Upper lobe of left lung (tissue), 6 donors: ENCODE measurements at regions not wholly inside any gene's neighbourhood (a gene's known extent, or its start where the extent isn't known, plus 50 kb on each side); places are given as distances from the start of the nearest gene placed in this dataset.

Experiments used
- ATAC-seq, 2 donors: fragments of 200-7000 bp; cut with Tn5 transposase; one replicate each; pipeline ENCODE4 v1.9.1; 2022; ENCODE audit warnings: mild to moderate bottlenecking in 2 of 2, moderate library complexity in 2 of 2; ENCODE audit not compliant: low FRiP score in 2 of 2
- DNase-seq, 2 donors: peaks; one replicate each; pipeline ENCODE4 v3.0.0-alpha.2; 2019 to 2020
- H3K27ac ChIP-seq, 4 donors: fragments of 200-600 bp; sonication (generic); one replicate each; pipeline ENCODE4 v1.5.1; 2016 to 2019
- H3K27me3 ChIP-seq, 4 donors: fragments of 200-600 bp; sonication (generic); one replicate each; pipeline ENCODE4 v1.5.1; 2017 to 2019
- H3K36me3 ChIP-seq, 4 donors: fragments of 200-600 bp; sonication (generic); one replicate each; pipeline ENCODE4 v1.5.1; 2016 to 2019
- H3K4me1 ChIP-seq, 4 donors: fragments of 200-600 bp; sonication (generic); one replicate each; pipeline ENCODE4 v1.5.1; 2018 to 2019
- H3K4me3 ChIP-seq, 4 donors: fragments of 200-600 bp; sonication (generic); one replicate each; pipeline ENCODE4 v1.5.1; 2017 to 2019; ENCODE audit warnings: mild to moderate bottlenecking in 2 of 4, moderate library complexity in 1 of 4
- H3K9me3 ChIP-seq, 4 donors: fragments of 200-600 bp; sonication (generic); one replicate each; pipeline ENCODE4 v1.5.1; 2018 to 2019
- CTCF ChIP-seq, 6 experiments: fragments of 450-650 bp in 4 of 6; fragments of 200-600 bp in 2 of 6; sonication (generic) in 2 of 6; IDR thresholded peaks; one replicate each; pipeline ENCODE4 v1.5.1; 2016 to 2019; ENCODE audit warnings: antibody characterized with exemption in 6 of 6
- EP300 ChIP-seq, 4 donors: sonication (generic); formaldehyde crosslinking; IDR thresholded peaks; one replicate each; pipeline ENCODE4 v1.5.1; 2017; ENCODE audit warnings: antibody characterized with exemption in 4 of 4, control low read depth in 2 of 4
- POLR2A ChIP-seq, 4 donors: fragments of 450-650 bp; IDR thresholded peaks; one replicate each; pipeline ENCODE4 v1.5.1; 2016 to 2017; ENCODE audit warnings: antibody characterized with exemption in 4 of 4, mild to moderate bottlenecking in 2 of 4
- POLR2AphosphoS5 ChIP-seq, 2 donors: sonication (generic); formaldehyde crosslinking; IDR thresholded peaks; one replicate each; pipeline ENCODE4 v1.5.1; 2017; ENCODE audit warnings: antibody characterized with exemption in 2 of 2
- WGBS, 2 donors: methylation state at CpG; one replicate each; pipeline ENCODE4 v1.1.5; 2017 to 2018; 5-methylcytosine and 5-hydroxymethylcytosine counted together
- donor health status: DM: no; HTN: no; CAD: no; lungs with moderate emphysema.
- donor health status: DM: no; HTN: yes; CAD: no; lungs with severe emphysema.

- TF ChIP-seq CTCF (IDR thresholded peaks at IDR 0.05), result no peak
- TF ChIP-seq EP300 (IDR thresholded peaks at IDR 0.05), result no peak
- TF ChIP-seq POLR2A (IDR thresholded peaks at IDR 0.05), result no peak
- no peak for TF ChIP-seq POLR2AphosphoS5 (IDR thresholded peaks at IDR 0.05)
- 94% methylated on average over 1 of the region's 1 CpG for WGBS, 2 donors
- no peaks in the 10 kb centered on the region for H3K4me1 ChIP-seq
- H3K27ac ChIP-seq, result no peak overlapping the region
- no peak overlapping the region for H3K4me3 ChIP-seq
- H3K27me3 ChIP-seq, result no peaks in the 10 kb centered on the region
- no peaks in the 10 kb centered on the region for H3K9me3 ChIP-seq
- no peaks in the 10 kb centered on the region for H3K36me3 ChIP-seq
- DNase-seq (no peak), ATAC-seq (no peak)
Measured at GRCh38 chr5:143610946-143611345, 201.0 kb upstream of the HMHB1 start.

GRCh38 chr5:143606043-143606752 lies 202.7 kb upstream of the NR3C1 start:
- no peaks in the 10 kb centered on the region for H3K9me3 ChIP-seq
- DNase-seq, result no peak
- H3K27ac ChIP-seq, result peak overlapping the region in 3 of 4 donors; percentile 20 to 27 (median 23)

GRCh38 chr5:143605403-143606005 lies 202.0 kb upstream of the NR3C1 start:
- 37 to 51% methylated on average over 4 of the region's 4 CpGs for WGBS, 2 donors
- Histone ChIP-seq H3K4me1 (peaks cover 0 to 5% (median 0%) of the 10 kb centered on the region in 4 donors), H3K36me3 (no peaks in the 10 kb centered on the region), H3K27me3 (no peaks in the 10 kb centered on the region), H3K4me3 (no peak overlapping the region), H3K27ac (peak overlapping the region in 3 of 4 donors; percentile 20 to 27 (median 23)), H3K9me3 (no peaks in the 10 kb centered on the region)
- TF ChIP-seq POLR2A (IDR thresholded peaks at IDR 0.05), result peak in 1 of 4 donors; percentile 14
- no peak for TF ChIP-seq EP300 (IDR thresholded peaks at IDR 0.05)
- TF ChIP-seq POLR2AphosphoS5 (IDR thresholded peaks at IDR 0.05), result peak in 1 of 2 donors; percentile 35
- ATAC-seq, result peak; percentile 46 to 86
- DNase-seq, result peak in 1 of 2 donors; percentile 49

More at GRCh38 chr5:143606043-143606752, 202.7 kb upstream of the NR3C1 start:
- no peak overlapping the region for H3K4me3 ChIP-seq
- H3K27me3 ChIP-seq, result no peaks in the 10 kb centered on the region
- no peaks in the 10 kb centered on the region for H3K36me3 ChIP-seq
- ATAC-seq, result no peak
- peaks cover 0 to 5% (median 0%) of the 10 kb centered on the region in 4 donors for H3K4me1 ChIP-seq
- TF ChIP-seq EP300 (IDR thresholded peaks at IDR 0.05) (no peak), POLR2A (IDR thresholded peaks at IDR 0.05) (no peak), POLR2AphosphoS5 (IDR thresholded peaks at IDR 0.05) (no peak), CTCF (IDR thresholded peaks at IDR 0.05) (no peak)
- 65% methylated on average over 5 of the region's 5 CpGs for WGBS, 2 donors

GRCh38 chr5:143601917-143602333 lies 198.4 kb upstream of the NR3C1 start:
- no peaks in the 10 kb centered on the region for H3K27me3 ChIP-seq
- DNase-seq, result peak in 1 of 2 donors; percentile 28
- H3K36me3 ChIP-seq, result no peaks in the 10 kb centered on the region
- WGBS, 2 donors, result 78 to 79% methylated on average over 4 of the region's 4 CpGs
- peak in 1 of 4 donors; percentile 32 for TF ChIP-seq EP300 (IDR thresholded peaks at IDR 0.05)
- TF ChIP-seq POLR2AphosphoS5 (IDR thresholded peaks at IDR 0.05), result no peak
- H3K4me1 ChIP-seq, result peaks cover 0 to 5% (median 0%) of the 10 kb centered on the region in 4 donors
- peak in 1 of 2 donors; percentile 30 for ATAC-seq
- no peak overlapping the region for H3K27ac ChIP-seq
- H3K9me3 ChIP-seq, result no peaks in the 10 kb centered on the region
- no peak overlapping the region for H3K4me3 ChIP-seq

- ATAC-seq (no peak), DNase-seq (no peak)
- 86 to 91% methylated on average over 3 to 6 of the region's 6 CpGs for WGBS, 2 donors
- Histone ChIP-seq H3K4me3 (no peak overlapping the region), H3K27me3 (no peaks in the 10 kb centered on the region), H3K27ac (peak overlapping the region in 1 of 4 donors; percentile 8), H3K4me1 (peaks cover 0 to 5% (median 0%) of the 10 kb centered on the region in 4 donors), H3K36me3 (no peaks in the 10 kb centered on the region), H3K9me3 (no peaks in the 10 kb centered on the region)
- TF ChIP-seq POLR2A (IDR thresholded peaks at IDR 0.05), result no peak
- TF ChIP-seq CTCF (IDR thresholded peaks at IDR 0.05), result no peak
- TF ChIP-seq EP300 (IDR thresholded peaks at IDR 0.05), result no peak
- no peak for TF ChIP-seq POLR2AphosphoS5 (IDR thresholded peaks at IDR 0.05)
Measured at GRCh38 chr5:143601357-143601756, 197.9 kb upstream of the NR3C1 start.
